Brain microvascular endothelial cell (primary cell): ENCODE measurements at regions not wholly inside any gene's neighbourhood (a gene's known extent, or its start where the extent isn't known, plus 50 kb on each side); places are given as distances from the start of the nearest gene placed in this dataset.
"Not testable (repeated sequence)": the region's sequence is repeated elsewhere in the genome, so short reads cannot be mapped to it uniquely, and the experiment has no call there.

Experiments used
- DNase-seq: peaks from one replicate; pipeline ENCODE4 v3.0.0-alpha.2; 2020
- H3K27ac ChIP-seq: fragments of 250-450 bp; sonication (Bioruptor Pico); 2 replicates; pipeline ENCODE4 v1.5.1; 2020; ENCODE audit warnings: mild to moderate bottlenecking, moderate library complexity
- H3K27me3 ChIP-seq: fragments of 250-450 bp; sonication (Bioruptor Pico); replicated peaks from 2 replicates; pipeline ENCODE4 v1.5.1; 2020; ENCODE audit warnings: mild to moderate bottlenecking
- H3K36me3 ChIP-seq: fragments of 250-450 bp; sonication (Bioruptor Pico); replicated peaks from 2 replicates; pipeline ENCODE4 v1.5.1; 2020; ENCODE audit warnings: mild to moderate bottlenecking
- H3K4me3 ChIP-seq: 2 replicates; pipeline ENCODE4 v1.5.1; 2011; ENCODE audit warnings: low read depth, mild to moderate bottlenecking, control low read depth, low read length, moderate library complexity
- CTCF ChIP-seq: IDR thresholded peaks from 2 replicates; pipeline ENCODE4 v1.5.1; 2011; ENCODE audit warnings: low read depth, mild to moderate bottlenecking, moderate library complexity, low read length, control low read depth, inconsistent platforms; ENCODE audit errors: missing control alignments
- in situ Hi-C: cut with HindIII; loops from 2 replicates; pipeline ENCODE4 v1.10.0; 2017; ENCODE audit warnings: low sequenced_read_pairs, low pct_ligation_motif_present

DNA sequence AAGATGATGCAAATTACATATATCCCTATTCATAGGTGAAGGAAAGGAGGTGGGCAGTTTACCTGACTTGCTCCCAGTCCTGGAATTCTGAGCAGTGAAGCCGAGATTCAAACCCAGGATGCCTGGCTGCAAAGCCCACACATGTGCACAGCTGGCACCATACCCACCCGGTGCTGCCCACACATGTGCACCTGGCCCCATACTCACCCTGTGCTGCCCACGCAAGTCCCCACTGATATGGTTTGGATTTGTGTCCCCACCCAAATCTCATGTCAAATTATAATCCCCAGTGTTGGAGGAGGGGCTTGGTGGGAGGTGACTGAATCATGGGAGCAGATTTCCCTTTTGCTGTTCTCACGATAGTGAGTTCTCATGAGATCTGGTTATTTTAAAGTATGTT, 179.2 kb upstream of the C14orf180 start:
- no peak overlapping the region for H3K4me3 ChIP-seq
- H3K27ac ChIP-seq, result no peak overlapping the region
- TF ChIP-seq CTCF, result no peak
- no peaks in the 10 kb centered on the region for H3K36me3 ChIP-seq
- no peak for DNase-seq
- in situ Hi-C loops, result no loop called here
- no peaks in the 10 kb centered on the region for H3K27me3 ChIP-seq

DNA sequence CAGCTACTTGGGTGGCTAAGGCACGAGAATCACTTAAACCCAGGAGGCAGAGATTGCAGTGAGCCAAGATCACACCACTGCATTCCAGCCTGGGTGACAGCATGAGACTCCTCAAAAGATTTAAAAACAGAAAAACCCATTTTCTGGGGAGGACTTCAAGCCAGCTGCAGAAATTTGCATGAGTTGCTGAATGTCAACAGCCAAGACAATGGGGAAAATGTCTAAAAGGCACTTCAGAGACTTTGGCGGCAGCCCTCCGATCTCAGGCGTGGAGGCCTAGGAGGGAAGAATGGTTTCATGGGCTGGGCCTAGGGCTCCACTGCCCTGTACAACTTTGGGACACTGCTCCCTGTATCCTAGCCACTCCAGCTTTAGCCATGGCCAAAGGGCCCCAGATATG, 177.8 kb upstream of the C14orf180 start:
- in situ Hi-C loops, result no loop called here
- Histone ChIP-seq H3K27ac (no peak overlapping the region), H3K36me3 (no peaks in the 10 kb centered on the region), H3K4me3 (no peak overlapping the region), H3K27me3 (no peaks in the 10 kb centered on the region)
- TF ChIP-seq CTCF, result no peak
- no peak for DNase-seq

DNA sequence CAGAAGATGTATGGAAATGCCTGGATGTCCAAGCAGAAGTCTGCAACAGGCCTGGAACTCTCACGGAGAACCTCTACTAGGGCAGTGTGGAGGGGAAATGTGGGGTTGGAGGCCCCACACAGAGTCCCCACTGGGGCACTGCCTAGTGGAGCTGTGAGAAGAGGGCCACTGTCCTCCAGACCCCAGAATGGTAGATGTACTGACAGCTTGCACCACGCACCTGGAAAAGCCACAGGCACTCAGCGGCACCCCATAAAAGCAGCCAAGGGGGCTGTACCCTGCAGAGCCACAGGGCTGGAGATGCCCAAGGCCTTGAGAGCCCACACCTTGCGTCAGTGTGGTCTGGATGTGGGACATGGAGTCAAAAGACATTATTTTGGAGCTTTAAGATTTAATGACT, 177.3 kb upstream of the C14orf180 start:
- H3K27ac ChIP-seq, in situ Hi-C loops, H3K36me3 ChIP-seq, DNase-seq, H3K27me3 ChIP-seq, H3K4me3 ChIP-seq: not testable (repeated sequence)

GRCh38 chr14:104403421-104404220, 175.9 kb upstream of the C14orf180 start:
- H3K4me3 ChIP-seq, result no peak overlapping the region
- H3K36me3 ChIP-seq, result no peaks in the 10 kb centered on the region
- H3K27me3 ChIP-seq, result no peaks in the 10 kb centered on the region
- no peak for TF ChIP-seq CTCF
- in situ Hi-C loops, result no loop called here
- H3K27ac ChIP-seq, result no peak overlapping the region
- no peak for DNase-seq

- TF ChIP-seq CTCF, result no peak
- in situ Hi-C loops, result no loop called here
- Histone ChIP-seq H3K36me3 (no peaks in the 10 kb centered on the region), H3K27me3 (no peaks in the 10 kb centered on the region), H3K4me3 (no peak overlapping the region), H3K27ac (no peak overlapping the region)
- DNase-seq, result no peak
Observed at GRCh38 chr14:104404922-104405321, 174.6 kb upstream of the C14orf180 start.

DNA sequence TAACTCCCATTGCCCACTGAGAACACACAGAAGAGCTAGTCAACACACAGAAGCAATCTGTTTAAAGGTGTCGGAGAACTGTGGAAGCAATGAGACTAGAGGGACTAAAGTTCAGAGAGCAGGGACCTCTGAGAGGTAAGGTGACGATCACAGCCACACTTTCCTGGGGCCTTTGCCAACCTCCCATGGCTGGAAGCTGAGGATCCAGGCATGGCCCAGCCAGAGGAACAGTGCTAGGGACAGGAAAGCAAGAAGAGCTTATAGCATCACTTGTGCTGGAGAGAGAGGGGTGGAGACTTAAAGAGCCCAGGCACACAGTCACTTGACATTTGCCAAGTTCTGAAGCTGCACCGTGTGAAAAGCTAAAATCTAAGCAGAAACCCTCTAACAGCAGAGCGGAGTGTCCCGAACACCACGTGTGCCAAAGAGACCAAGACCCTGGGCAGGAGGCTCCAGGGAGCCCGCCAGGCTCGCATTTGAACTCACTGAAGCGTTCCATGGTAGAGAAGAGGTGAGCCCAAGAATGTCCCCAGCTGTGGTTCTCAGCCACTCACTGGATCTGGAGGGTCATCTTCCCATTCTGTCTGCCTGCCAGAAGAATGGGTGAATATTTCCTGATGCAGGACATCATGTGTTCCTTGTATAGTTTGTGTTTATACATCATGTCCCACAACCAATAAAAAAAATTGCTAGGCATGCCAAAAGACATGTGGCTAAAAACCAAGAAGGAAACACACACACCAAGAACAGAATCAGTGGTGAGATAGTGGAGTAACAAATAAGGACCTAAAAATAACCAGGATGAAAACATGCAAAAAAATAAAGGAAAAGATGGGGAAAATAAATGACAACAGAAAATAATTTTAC, 174.0 kb upstream of the C14orf180 start:
- Histone ChIP-seq H3K27ac (no peak overlapping the region), H3K36me3 (no peaks in the 10 kb centered on the region), H3K4me3 (no peak overlapping the region), H3K27me3 (no peaks in the 10 kb centered on the region)
- DNase-seq, result no peak
- TF ChIP-seq CTCF, result no peak
- in situ Hi-C loops, result no loop called here
